NOMO-1 treated with dmso at 0.1 percent for 144 hours (cell line): ENCODE measurements at regions not wholly inside any gene's neighbourhood (a gene's known extent, or its start where the extent isn't known, plus 50 kb on each side); places are given as distances from the start of the nearest gene placed in this dataset.

ENCODE experiments used
- DNase-seq: peaks from one replicate; lab custom pipeline; 2025; ENCODE audit not compliant: unreplicated experiment; lab: John Stamatoyannopoulos, UW

DNA sequence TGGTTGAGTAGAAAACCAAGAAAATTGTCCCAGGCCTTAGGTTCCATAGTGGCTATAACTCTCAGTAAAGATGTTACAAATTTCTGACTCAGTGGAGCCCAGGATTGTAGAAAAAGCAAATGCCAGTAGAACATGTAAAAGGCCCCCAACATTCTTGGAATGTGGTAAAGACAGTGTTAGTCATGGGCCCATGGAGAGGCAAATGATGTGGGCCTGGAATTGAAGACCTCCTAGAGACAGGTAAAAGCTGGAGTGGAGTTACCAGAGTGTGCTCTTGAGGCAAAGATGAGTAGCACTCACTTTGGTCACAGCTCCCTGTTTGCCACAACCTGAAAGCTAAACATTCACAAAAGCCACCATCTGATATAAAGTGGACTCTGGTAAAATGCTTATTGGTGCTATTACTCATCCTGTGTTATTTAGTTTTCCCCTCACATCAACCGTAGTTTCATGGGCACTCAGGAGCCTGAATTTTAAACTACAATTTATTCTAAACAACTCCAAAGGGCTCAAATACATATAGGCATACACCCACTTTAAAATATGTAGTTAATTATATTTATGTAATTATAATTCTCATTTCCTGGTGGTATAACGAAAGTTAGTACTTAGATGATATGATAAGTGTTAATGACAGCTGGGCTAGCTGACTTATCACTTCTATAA is 359.6 kb upstream of the NECTIN3 start:
- DNase-seq, result no peak

DNA sequence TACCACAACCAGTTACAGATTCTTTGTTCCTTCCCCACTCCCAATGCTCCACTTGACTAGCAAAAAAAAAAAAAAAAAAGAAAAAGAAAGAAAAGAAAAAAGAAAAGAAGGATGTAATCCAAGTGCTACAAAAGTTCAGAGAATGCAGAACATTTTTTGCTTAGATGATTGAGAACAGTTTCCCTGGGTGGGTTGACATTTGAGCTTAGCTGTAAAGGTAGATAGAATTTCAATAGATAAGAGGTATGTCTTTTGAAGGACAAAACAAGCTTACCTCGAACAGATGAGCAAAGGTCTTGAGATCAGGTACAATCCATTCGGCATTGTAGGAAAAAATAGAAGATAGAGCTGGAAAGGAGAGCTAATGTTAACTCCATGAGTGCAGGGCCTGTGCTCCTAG is 344.6 kb upstream of the NECTIN3 start:
- DNase-seq, result no peak

DNA sequence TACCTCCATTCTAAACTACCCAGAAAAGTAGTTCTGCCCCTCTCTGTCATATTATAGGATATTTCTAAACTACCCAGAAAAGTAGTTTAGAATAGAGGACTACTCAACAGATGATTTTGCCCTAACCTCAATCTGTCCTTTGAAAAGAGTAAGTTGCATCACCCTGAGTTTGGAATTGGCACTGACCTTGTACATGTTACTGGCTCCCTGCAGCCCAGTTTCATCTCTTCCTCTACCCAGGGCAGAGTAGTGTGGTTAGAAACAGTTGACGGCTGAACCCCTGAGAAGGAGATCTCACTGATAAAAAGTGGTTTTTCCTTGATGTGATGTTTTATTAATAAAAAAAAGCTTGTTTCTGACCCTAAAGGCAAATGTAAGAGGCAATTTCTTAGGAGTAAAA is 340.5 kb upstream of the NECTIN3 start:
- DNase-seq, result no peak

DNA sequence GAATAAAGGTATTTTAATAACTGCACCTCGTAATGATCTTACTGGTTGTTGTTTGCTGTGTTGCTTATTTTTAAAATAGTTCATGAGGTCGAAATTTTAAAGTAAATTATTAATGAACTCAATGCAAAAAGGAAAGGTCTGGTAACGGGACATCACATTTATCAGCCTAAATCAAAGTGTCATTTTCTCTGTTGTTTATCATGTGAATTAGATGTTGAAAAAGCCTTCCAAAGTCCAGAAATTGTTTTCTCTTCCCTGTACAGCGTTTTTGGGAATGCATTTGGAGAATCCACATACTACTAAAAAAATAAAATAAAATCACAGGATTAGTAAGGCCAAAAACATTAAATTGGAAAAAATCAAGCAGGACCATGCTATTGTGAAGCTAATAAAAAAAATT is 339.2 kb upstream of the NECTIN3 start:
- DNase-seq, result no peak

DNA sequence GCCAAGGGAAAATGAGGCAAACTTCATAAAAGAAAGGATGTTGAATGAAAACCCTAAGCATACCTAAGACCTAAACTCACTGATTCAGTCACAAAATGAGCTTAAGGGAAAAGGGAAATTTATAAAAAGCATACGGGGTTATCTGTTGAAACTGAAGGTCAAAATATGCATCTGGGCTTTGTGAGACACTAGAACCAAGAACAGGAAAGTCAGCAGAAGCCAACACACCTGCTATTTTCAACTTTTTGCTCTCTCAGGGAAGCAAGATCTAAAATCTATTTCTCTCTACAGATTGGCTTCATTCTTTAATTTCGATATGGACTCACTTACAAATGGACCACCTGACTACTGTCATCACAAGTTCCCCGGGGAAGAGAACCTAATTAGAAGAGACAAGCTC is 338.6 kb upstream of the NECTIN3 start:
- no peak for DNase-seq

DNA sequence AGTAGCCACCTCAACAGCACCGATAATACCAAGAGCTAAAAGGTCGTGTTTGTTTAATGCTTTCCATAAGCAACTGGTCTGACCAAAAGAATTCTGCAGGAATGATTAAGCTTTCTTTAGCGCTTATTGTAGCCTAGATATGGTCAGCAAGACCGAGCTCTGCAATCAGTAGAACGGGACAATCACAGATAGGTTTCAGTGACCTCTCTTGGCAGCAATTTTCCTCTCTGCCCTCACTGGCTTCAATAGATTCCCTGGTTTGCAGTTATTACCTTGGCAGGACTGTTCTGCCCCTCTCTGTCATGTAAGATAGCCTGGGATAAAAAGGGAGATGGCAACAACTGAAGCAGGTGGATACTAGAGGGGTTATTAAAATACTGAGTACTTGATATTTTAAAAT is 337.1 kb upstream of the NECTIN3 start:
- DNase-seq, result no peak

DNA sequence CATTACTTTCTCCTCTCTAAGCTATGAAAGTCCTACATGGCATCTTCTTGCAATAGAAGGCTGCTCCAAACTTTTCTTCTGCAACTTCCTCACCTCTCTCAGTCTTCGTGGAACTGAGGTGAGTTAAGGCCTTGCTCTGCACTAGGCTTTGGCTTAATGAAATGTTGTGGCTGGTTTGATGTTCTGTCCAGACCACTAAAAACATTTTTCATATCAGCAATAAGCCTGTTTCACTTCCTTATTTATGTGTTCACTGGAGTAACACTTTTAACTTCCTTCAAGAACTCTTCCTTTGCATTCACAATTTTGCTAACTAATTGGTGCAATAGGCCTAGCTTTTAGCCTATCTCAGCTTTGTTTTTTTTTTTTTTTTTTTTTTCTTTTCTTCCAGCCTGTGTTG is 335.3 kb upstream of the NECTIN3 start:
- peak; percentile 41 for DNase-seq

DNA sequence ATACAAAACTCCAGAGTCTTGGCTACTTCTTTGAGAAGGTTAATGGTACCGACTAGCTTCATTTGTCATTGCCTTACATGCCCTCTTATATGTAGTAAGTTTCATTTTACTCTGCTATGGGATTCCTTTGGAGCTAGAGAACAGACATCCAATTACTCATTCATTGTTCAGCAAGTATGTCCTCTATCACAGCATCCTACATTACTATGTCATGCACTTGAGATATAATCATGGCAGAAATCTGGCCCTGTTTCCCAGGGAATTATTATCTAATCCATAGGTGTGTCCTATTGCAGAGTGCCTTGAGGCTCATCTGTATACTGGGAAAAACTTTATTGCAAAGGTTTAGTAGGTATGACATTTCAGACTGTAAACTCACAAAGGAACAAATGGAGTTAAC is 333.1 kb upstream of the NECTIN3 start:
- DNase-seq, result no peak

DNA sequence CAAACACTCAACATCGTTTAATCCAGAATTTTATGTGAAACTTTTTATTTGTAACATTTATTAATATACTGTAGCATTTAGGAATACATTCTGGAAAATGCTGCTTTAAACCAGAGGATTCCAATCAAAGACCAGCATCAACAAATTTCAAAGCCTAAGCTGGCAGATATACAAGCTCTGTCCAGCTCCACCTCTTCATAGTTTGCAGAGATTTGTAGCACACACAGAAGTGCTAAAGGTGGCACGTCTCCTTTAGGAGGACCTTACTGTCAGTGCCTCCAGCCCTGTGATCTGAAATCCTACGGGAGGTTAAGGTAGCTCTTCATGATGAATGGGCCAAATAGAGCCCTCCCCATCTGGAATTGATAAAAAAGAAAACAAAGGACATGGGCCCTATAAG is 329.7 kb upstream of the NECTIN3 start:
- no peak for DNase-seq

DNA sequence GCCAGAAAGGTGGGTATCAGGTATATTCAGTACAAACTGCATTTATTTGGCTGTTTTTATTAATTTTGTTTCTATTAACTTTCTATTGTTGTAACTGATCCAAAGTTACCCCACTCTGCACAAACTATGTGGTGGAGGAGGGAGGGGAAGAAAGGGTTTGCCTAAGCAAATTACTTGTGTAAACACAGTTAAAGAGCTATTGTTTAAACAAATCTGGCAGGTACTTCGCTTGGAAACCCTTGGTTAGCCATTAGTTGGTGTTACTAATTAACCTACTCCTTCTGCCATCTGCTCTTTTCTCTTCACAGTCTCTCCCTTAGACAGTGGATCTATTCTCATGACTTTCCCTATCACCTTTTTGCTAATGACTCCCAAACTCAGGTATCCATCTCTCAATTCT is 328.4 kb upstream of the NECTIN3 start:
- no peak for DNase-seq

DNA sequence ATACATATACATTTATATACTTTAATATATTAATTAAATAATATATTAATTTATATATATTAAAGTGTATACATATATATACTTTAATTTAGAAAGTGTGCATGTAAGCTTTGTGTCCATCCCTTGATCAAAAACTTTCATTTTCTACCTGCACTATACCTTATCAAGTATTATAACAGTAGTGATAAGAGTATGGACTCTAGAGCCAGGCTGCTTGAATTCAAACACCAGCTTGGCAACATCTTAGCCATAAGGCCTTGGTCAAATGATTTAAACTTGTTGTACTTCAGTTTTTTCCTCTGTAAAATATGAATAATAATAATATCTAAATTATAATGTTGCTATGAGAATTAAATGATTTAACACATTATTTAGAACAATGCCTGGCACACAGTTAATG is 327.6 kb upstream of the NECTIN3 start:
- DNase-seq, result no peak

DNA sequence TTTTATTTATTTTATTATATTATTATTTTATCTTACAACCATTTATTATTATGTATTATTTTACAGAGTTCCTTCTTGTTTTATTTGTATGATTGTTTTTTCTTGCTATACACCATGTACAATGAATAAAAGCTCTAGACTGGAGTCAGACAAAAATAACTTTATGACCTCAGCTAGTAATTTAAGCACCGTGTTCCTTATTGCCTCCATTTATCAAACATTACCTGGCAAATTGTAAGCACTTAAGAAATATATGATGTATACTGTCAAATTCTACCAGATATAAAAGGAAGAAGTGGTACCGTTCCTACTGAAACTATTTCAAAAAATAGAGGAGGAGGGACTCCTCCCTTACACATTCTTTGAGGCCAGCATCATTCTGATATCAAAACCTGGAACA is 326.9 kb upstream of the NECTIN3 start:
- DNase-seq, result no peak

DNA sequence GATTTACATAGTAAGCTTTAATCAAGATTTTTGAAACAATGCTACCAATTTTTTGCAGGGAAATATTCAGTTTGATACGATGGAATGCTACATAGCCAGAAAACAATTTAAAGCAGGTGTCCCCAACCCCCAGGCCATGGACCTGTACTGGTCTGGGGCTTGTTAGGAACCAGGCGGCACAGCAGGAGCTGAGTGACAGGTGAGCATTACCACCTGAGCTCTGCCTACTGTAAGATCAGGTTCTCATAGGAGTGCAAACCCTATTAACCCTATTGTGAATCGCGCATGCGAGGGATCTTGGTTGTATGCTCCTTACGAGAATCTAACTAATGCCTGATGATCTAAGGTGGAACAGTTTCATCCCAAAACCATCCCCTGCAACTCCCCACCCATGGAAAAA is 322.6 kb upstream of the NECTIN3 start:
- DNase-seq, result no peak

DNA sequence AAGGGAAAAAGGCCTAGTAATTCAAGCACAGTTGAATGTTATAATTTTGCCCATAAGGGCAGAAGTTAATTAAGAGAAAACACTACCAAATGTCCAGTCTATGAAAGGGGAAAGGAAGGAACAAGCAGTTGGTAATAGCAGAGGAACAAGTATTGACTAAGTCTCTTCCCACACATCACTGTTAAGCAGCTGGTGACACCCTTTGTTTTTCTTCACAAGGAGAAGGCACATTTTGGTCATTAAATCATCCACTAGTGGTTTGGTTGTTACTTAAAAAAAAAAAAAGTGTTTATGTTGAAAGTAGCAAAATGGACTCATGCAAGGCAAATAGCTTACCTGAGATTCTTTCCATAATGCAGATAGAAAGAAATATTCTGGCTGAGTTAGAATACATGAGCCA is 321.4 kb upstream of the NECTIN3 start:
- DNase-seq, result no peak

DNA sequence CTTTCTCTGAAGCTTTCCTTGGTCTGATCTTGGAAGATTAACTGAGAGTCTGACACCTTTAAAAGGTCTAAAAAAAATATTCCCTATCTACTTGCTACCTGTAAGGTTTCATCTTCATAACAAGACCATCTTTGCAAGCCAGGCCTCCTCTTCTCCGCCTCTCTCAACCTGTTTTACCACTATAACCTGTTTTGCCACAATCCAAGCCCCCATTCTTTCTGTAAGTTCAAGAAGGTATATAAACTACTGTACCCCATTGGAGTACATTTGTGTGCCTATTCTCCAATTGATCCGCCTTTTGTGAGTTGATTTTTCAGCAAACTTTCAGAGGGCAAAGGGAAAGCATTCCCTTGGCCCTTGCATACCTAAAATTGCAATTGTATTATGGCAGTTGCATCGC is 319.3 kb upstream of the NECTIN3 start:
- DNase-seq, result no peak

DNA sequence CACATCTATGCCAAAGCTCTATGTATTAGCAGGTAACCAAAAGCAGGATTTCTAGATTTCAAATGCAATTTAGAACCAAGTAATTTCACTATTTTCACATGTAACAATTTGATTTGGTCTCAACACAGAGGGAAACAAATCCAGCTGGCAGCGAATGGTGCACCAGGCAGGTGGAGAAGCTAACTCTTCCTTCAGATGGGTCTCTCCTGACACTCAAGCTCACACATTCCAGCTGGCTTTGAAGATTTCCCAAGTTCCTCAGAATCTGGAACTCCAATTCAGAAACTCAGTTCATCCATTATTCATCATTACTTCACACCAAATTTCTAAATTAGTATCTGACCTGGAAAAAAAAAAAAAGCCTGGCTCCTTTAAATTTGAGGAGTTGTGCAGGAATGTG is 318.1 kb upstream of the NECTIN3 start:
- no peak for DNase-seq

DNA sequence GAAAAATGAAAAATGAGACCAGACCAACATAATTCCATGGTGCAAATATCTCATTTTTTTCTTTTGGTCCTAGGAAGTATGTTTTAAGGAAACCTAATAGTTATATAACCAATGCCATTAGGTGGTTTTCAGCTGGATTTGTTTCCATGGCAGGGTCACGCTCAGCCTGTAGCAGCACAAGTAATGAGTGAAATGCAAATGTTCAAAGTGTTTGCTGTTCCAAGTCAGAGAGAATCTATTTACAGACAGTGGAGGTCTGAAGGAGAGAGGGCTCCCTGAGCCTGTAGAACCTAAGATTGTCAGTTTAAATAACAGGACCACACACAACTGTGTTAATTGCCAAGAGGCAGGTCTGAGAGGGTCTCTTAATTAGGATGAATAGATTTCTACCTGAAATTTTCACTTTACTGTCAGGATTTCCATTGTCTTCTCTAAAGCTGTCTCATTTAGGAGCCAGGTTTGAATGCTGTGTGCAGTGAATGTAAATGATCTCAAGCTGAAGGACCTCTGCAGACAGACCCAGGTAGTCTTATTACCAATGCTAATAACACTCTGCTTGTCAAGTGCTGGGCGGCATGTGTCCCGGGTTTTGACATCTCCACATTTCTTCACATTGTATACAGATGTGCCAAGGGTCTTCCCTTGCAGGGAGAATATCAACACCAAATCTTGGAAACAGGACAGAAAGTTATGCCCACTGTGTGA is 317.3 kb upstream of the NECTIN3 start:
- no peak for DNase-seq

DNA sequence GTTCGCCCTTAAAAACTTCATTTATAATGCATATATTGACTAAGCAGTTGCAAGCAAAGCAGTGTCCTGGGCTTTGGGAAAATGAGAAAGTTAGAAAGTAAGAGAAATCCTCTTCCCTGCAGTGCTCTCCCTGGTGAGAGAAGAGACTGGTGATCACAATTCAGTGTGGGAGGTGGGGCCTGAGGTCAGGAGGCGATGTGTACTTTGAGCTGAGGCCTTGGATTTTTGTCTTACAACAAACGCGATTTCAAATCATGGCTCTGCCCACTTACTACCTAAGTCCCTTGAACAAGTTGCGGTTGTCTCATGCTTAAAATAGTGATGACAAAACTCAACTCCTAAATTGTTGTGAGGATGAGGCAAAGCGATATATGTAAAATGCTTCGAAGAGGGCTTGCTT is 316.3 kb upstream of the NECTIN3 start:
- DNase-seq, result no peak

DNA sequence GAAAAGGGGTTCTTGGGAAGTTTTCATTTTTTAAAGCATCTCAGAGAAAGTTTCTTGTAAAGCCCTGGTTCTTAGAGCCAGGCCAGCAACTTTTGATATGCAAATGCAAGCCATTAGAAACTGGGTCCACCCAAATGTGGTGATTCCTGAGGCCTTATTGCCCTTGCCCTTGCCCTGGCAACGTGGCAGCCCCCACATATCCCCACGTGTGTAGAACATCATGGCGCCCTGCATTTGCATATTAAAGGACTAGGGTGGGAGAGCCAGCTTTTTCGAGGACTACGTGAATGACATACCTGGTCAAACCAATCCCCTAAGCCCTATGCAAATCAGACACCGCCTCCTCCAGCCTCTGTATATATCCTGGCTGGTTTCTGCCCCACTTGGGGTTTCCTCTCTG is 314.9 kb upstream of the NECTIN3 start:
- no peak for DNase-seq

DNA sequence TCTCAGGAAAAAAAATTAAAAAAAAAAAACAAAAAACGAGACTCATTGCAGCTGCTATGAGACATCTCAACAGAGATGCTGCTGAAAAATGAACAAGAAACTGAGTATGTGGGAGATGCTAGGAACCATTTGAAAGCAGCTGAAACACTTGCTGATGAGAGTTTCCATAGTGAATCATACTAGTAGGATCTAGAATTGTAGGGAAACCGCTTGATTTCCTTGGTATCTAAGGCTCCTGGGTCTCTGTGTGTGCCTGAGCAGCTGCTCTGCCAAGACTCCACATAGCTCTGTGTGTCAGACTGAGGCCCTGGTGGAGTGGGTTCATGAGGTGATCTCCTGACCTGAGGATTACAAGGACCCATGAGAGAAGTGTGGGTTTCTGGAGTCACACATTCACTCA is 313.4 kb upstream of the NECTIN3 start:
- no peak for DNase-seq

DNA sequence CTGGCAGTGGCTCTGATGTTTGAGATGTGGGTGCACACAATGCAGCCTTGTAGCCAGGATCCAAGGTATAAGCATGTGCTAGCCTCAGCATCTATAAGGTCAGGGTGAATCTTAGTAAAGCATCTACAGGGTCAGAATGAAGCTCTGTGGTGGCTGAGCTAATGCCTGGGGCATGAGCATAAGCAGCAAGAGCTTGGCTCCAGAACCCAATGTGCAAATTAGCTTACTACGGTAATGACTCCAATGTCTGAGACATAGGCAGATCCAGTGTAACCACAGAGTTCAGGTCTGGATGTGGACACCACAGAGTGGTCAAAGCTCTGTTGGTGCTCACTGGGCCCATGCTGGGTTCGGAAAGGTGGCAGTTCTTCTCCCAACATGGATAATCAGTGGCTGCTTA is 304.5 kb upstream of the NECTIN3 start:
- DNase-seq, result no peak

DNA sequence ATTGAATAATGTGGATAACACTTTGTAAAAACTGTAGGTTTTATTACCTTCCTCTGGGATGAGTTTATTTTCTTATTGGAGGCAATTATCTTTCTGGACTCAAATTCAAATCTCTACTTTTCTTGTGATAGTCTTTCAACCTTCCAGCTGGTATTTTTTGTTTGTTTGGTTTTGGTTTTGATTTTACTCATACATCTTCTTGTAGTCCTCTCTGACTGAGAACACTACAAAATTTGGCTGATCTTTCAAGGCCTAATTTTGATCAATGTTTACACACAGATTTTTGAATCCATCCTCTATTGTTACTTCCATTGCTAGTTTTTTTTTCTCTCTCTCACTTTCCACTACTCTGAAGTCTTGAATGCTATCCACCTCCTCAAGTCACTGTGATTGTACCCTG is 303.8 kb upstream of the NECTIN3 start:
- no peak for DNase-seq

DNA sequence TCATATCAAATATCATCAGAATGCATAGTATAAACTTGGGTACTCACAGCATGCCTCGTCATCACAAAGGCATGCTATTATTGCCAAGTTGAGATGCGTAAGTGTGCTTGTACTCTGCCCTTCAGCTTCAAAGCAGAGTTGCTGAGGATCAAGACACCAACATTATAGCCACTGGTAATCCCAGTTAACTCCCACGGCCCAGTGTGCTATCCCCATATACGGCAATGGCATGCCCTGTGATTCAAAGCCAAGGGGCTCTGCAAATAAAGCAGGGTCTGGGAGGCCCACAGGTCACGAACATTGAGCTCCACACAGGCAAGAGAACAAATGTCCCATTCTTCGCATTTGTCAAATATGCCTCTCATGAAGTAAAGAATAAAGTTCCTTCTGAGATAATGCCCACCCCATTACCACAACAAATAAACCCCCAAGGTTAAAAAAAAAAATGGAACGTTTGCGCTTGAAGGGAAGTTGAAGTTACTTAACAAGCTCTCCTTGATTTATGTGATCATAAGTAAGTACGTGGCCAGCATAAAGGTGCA is 298.1 kb upstream of the NECTIN3 start:
- no peak for DNase-seq
